ENCODE measurements at regions not wholly inside any gene's neighbourhood (a gene's known extent, or its start where the extent isn't known, plus 50 kb on each side); places are given as distances from the start of the nearest gene placed in this dataset.

DNA sequence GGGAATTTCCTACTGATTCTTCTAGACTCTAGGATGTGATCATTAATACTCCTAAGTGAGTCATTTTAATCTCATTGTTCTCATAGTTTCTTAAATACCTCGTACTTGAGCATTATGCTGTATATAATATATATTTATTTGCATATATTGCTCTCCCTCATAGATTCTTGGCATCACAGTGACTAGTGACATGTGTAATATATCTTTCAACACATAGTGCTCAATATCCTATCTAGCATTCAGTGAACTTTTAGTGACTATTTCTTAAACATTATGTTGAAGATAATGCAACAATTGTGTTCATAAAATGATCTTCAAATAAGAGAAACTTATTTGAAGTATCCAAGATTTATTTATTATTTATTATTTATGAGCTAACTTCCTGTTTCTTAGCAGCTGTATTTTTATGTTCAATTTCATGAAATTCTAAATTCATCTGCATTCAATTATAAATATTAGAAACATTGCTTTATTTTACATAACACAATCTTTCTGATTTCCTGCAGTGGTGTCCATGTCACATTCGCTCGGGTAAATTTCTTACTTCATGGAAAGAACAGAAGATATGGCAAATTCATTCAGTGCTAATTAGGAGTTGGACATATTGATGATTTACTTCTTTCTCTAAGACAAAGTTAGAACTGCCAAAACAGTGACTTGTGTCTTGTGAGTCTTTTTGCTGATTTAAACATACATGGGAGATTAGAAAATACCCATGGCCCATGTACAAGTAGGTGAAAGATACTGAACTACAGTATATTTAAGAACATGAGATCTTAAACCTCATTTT, 1095.5 kb upstream of the IGFBP7 start:
- no peak for DNase-seq (ENCODE audit: low spot score)

DNA sequence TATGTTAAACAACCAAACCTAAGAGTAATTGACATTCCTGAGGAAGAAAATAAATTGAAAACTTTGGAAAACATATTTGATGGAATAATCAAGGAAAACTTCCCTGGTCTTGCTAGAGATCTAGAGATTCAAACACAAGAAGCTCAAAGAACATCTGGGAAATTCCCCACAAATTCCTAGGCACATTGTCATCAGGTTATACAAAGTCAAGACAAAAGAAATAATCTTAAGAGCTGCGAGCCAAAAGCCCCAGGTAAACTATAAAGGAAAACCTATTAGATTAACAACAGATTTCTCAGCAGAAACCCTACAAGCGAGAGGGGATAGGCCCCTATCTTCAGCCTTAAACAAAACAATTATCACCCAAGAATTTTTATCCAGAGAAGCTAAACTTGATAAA, 1082.0 kb upstream of the IGFBP7 start:
- no peak for DNase-seq (ENCODE audit: low spot score)

DNA sequence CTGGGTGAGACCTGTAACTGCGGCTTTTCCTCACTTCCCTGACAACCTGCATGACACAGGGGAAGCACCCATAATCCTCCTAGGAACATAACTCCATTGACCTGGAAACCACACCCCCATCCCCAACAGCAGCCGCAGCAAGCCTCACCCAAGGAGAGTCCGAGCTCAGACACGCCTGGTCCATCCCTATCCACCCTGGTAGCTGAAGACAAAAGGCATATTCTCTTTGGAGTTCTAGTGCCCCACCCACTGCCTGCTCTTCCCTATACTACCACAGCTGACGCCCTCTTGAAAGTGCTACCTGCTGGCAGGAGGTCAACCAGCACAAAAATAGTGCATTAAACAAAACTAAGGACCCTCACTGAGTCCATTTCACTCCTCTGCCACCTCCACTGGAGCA, 1080.9 kb upstream of the IGFBP7 start:
- DNase-seq (ENCODE audit: low spot score) = no peak

DNA sequence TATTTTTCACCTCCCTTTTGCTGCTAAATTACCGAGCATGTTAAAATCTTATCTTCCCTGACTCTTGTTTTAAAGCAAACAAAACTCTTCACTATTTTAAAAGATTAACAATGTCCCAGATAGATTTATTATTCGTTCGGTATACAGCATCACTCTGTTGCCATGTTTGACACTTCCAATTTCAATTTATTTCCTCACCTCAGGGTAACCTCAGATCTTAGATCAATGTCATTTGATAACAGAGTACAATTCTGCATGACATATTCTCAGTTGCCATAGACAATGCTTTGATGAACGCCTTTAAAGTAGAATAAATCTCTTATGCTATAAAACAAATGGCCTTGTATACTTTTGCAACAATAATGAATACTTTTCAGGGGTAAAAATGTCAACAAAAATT, 1078.1 kb upstream of the IGFBP7 start:
- DNase-seq (ENCODE audit: low spot score) = no peak

DNA sequence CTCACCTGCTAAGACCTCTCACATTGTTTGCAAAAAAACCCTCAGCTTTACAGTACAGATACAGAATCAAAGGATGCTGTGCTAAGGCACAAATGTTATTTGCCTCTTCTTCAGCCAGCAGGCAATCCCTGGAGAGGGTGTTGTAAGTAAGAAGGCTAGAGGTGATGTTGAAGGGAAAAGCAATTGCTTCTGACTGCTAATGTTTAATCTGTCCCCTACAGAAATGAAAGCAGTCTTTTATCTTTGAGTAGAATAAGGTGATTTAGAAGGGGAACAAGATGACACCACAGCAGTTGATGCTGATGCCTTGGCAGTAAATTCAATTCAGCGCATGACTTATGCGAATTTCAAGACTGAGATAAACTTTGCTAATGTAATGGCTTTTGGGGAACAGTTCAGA, 1064.8 kb upstream of the IGFBP7 start:
- DNase-seq (ENCODE audit: low spot score) = no peak

DNA sequence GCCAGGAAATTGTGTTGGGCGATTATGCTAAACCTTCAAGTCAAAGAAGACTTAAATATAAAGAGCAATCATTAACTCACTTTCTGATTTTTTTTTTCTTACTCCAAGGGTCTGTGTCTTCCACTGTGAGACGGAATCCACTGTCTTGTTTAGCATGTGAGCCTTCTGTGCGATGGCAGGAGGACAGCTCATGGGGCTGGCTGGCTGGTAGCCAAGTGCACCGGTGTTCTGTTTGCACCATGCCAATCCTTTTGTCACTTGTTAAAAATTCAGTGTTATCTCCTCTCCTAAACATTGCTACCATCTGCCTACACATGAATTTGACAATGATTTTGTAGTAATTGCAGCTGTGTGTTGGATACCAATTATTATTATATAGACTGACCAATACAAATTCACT, 1056.3 kb upstream of the IGFBP7 start:
- DNase-seq (ENCODE audit: low spot score) = no peak

DNA sequence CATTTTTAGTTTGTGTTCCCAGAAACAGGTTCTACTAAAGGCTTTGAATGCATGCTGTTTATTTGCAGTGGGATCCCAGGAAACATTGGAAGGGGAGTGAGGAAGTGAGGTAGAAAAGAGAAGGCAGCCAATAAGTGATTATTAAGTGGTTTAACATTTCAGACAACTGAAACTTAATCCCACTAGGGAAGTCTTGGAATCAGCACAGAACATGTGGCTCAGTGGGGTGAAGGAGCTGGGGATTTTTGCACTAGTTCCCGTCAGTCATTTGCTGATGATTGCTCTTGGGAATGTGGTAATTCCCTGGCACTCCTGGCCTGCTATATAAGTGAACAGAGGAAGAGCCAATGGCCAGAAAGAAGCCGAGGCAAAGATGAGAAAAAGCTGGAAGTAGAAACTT, 1053.0 kb upstream of the IGFBP7 start:
- no peak for DNase-seq (ENCODE audit: low spot score)

DNA sequence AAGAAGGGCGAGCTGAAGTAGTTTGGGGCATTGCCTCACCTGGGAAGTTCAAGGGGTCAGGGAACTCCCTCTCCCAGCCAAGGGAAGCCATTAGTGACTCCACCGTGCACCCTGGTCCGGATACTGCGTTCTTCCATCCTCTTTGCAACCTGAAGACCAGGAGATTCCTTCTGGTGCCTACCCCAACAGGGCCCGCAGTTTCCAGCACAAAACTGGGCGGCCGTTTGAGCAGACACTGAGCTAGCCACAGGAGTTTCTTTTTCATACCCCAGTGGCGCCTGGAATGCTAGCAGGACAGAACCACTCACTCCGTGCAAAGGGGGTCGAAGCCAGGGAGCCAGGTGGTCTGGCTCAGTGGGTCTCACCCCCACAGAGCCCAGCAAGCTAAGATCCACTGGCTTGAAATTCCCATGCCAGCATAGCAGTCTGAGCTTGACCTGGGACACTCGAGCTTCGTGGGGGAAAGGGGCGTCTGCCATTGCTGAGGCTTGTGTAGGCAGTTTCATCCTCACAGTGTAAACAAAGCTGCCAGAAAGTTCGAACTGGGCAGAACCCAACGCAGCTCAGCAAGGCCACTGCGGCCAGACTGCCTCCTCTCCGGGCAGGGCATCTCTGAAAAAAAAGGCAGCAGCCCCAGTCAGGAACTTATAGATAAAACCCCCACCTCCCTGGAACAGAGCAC, 1039.4 kb upstream of the IGFBP7 start:
- no peak for DNase-seq (ENCODE audit: low spot score)

DNA sequence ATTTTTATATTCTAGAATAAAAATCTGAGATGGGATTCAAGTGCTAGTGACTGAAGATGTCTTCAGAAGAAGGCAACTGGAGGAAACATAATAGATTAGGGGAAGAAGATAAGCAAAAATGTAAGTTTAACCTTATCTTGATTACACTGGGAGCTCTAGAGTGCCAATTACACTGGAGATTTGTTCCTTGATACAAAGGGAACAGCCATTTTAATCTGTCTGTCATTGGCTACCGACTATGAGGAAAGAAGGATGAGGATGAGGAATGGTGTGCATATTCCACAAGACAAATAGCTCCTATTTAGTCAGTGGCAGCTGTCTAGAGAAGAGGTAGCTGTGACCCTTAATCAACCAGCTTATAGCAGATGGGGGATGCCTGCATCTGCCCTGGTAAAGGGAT, 1034.5 kb upstream of the IGFBP7 start:
- no peak for DNase-seq (ENCODE audit: low spot score)

DNA sequence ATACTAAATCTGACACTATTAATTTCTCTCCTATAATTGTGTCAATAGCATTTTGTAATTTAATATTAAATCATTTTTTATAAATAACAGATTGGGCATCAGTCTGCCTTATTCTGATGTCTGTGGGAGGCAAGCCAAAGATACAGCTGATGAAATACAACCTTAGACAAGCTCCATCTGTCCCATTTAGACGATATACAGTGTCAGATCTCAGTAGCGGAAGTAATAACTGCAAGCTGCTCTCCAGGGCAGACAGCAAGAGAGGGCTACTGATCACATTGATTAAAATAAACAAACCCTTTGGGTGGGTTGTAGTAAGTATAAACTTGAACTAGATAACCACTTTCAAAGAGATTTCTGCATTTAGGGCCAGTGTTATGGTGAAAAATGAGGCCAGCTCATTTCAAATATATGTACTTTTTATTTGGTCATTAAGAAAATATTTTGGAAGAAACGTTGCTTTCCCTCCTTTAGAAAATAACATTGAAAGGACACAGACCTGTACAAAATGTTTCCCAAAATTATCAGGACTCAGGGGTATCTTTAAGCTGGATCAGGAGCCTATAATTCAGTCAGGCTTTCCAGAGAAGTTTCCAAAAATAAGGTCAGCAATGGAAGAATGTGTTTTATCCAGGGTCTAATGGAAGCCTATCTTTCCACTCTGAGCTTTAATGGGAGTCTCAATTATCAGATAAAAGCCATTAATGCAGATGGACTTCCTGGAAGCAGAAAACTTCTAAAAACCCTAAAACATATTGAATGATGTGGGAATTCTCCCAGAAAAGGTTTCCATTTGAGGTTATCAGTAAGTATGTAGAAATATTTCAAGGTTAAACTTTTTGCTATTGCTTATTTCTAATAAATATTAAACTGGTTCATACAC, 1028.8 kb upstream of the IGFBP7 start:
- DNase-seq (ENCODE audit: low spot score) = no peak

DNA sequence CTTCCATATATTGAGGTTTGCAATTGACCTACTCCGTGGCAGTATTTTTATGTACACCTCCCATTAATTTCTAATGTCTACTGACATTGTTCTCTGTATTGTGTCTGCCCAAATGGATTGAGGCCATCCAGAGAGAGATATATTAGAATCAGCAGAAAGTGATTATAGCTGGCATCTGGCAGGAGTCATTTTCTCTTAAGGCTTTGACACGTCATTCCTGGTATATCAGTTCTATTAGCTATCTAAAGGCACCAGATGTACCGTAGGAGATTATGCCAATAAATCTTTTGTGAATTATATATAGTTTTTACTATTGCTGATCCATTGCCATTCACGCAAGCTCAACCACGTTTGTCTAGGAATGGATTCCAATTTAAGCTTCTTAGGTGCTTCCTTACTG, 1026.4 kb upstream of the IGFBP7 start:
- DNase-seq (ENCODE audit: low spot score) = no peak

DNA sequence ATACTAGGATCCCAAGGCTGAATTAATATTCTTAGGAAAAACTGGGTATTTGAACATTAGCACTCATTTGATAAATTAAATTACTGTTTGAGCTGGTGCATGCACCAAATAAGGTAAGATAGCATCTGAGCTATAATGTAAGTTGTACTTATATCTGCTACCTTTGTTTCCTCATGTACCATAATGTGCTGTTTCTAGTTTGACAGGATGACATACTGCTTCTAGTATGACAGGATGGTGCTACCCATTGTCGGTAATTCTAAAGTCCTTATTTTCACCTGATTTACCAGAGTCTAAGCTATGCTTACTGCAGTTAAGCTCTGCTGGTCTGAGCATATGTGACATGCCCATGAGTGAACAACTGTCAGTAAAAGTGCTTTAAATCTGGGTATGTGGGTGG, 1017.5 kb upstream of the IGFBP7 start:
- no peak for DNase-seq (ENCODE audit: low spot score)

DNA sequence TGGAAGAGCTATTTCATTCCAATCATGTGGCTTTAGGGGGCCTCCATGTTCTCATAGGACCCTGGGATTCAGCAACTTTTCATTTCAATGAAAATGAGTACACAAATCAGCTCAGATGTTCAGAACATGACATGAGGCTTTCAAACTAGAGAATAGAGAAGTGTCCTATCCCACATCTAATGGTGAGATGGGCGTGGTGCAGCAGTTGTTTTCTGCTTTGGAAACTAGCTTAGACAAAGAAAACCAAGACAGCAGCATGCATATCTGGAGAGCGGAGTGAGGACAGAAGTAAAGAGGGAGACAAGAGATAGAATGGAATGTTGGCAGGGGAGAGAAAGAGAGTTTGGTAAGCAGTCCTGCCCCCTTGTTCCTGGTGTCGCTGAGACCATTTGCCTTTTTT, 1009.1 kb upstream of the IGFBP7 start:
- no peak for DNase-seq (ENCODE audit: low spot score)

DNA sequence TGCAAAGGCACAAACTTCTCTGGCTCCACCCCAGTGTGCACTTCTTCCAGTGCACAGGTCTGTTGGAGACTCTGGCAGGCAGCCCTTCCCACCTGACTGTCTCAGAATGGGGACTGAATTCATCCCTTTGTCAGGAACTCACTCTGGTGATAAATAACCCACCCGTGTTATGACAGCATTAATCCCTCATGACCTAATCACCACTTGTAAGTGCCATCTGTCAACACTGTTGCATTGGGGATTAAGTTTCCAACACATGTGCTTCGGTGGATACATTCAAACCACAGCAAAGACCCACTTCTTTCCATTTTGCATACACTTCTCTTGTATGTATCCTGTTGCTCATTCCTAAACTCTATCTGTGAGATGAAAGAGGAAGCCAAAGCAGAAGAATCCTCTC, 1002.9 kb upstream of the IGFBP7 start:
- DNase-seq (ENCODE audit: low spot score) = no peak

DNA sequence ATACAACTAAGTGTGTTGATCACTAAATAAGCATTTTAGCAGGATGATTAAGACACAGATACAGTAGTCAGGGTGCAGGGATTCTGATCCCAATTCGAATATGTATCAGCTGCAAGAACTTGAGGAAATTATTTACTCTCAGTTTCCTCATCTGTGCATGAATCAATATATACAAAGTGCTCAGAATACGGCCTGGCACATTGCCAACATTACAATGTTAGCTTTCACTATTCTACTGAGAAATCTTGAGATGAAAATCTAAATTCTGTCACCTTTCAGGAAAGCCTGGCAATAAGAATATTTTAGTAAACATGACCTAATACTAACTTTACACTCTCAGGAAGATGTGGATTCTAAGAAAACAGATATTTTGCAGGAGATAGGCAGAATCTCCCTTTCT, 1001.6 kb upstream of the IGFBP7 start:
- no peak for DNase-seq (ENCODE audit: low spot score)

DNA sequence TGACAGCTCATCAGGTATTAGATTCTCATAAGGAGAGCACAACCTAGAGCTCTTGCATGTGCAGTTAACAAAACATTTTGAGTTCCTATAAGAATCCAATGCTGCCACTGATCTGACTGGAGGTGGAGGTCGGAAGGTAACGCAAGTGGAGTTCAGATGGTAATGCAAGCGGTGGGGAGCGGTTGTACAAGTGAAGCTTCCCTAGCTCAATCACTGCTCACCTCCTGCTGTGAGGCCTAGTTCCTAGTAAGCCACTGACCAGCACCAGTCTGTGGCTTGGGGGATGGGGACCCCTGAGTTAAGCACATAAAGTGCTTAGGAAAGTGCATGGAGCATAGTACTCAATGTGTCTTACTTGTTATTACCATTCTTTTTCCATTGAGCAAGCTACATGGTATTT, 983.2 kb upstream of the IGFBP7 start:
- DNase-seq (ENCODE audit: low spot score) = no peak

DNA sequence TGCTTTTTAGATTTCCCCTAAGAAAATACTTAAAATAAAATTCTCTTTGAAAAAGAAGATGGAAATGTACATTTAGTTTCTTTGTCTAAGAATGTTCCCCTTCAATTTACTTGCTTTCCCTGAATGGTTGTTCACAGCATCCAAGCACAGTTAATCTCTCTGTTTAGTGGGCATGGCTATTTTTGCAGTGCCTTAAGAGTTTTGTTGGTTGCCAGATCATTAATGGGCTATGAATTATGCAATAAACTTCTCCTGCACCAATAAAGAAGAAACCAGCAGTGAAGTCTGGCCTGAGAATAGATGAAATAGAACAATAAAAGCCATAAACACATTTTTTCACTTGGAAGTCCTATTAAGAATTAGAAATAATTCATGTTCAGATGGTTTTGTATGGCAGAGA, 980.4 kb upstream of the IGFBP7 start:
- DNase-seq (ENCODE audit: low spot score) = no peak

DNA sequence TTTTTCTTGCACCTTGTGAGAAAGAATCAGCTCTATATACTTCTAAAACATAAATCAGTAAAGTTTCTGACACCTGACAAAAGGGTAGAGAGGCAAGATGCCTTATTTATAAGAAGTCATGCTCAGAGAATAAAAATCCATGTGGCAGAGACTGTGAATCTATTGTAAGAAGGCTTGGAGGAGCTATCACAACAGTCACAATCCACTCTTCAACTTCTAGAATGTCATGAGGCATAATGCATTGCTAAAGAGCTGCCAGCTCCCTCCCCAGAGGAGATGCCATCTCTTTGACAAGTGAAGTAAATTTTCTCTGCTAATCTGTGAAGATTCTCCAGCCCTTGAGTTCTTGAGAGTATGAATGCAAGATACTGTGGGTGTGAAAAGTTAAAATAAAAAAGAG, 971.2 kb upstream of the IGFBP7 start:
- DNase-seq (ENCODE audit: low spot score) = no peak

DNA sequence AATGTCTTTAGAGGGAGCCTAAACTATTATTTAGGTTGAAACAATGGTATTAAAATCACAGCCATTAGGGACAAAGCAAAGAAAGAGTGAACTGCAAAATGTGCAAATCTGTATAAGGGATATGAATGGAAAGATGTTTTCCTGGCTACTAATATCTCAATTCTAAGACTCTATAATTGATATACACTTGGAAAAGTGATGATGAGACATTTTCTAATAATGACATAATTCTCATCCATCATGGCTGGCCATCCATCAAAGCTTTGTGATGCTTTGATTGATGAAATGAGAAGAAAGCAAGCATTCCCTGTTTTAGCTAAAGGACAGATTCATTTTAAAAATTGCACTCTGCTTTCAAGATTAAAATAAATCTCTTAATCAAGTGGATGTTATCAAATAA, 965.5 kb upstream of the IGFBP7 start:
- DNase-seq (ENCODE audit: low spot score) = no peak

DNA sequence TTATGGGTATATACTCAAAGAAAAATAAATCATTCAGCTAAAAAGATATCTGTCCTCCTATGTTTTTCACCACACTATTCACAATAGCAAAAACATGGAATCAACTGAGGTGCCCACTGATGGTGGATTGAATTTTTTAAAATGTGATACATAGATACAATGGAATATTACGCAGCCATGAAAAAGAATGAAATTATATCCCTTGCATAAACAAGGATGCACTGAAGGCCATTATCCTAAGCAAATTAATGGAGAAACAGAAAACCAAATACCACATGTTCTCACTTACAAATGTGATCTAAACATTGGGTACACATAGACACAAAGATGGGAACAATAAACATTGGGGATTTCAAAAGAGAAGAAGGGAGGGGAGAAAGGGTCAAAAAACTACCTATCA, 964.2 kb upstream of the IGFBP7 start:
- DNase-seq (ENCODE audit: low spot score) = no peak

DNA sequence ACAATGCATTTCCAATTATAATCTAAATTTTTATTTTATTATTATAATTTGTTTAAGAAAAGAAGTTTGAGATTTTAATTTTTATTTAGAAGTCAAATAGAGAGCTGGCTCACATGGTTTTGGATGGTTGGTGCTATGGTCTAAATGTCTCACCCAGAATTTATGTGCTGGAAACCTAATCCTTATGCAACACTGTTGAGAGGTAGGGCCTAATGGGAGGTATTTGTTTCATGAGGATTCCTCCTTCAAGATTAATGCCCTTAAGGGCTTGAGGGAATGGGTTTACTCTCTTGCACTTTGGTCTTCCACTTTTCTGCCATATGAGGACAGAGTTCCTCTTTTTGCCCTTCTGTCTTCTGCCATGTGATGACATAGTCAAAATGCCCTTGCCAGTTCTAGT, 960.5 kb upstream of the IGFBP7 start:
- no peak for DNase-seq (ENCODE audit: low spot score)

DNA sequence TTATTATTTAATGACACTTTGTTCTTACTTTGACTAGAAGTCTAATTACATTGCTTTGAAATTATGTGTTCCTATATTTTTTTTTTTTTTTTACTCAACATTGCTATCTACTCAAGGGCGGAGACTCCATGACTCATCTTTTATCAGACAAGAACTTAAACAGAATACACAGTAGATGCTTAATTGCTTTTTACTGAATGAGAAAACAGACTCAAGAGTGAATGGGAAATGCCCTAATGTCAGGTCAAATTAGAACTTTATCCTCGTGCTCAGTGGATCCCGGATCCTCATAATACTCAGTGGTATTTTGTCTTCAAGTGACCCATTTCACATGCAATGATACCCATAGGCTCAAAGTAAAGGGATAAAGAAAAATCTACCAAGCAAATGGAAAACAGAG, 954.5 kb upstream of the IGFBP7 start:
- DNase-seq (ENCODE audit: low spot score) = no peak

Measured in hepatic stellate cell (primary cell).